Ovary (tissue), 7 donors: ENCODE measurements at regions not wholly inside any gene's neighbourhood (a gene's known extent, or its start where the extent isn't known, plus 50 kb on each side); places are given as distances from the start of the nearest gene placed in this dataset.

Experiments
- DNase-seq, 5 donors: peaks; one replicate each; pipeline ENCODE4 v3.0.0-alpha.2; 2019 to 2020
- H3K27ac ChIP-seq, 2 donors: fragments of 200-600 bp; one replicate each; pipeline versions ENCODE4 v1.5.1 to v1.8.0; 2019 to 2022
- H3K27me3 ChIP-seq: fragments of 200-600 bp; one replicate; pipeline ENCODE4 v1.8.0; 2022
- H3K36me3 ChIP-seq: fragments of 200-600 bp; sonication (generic); one replicate; pipeline ENCODE4 v1.5.1; 2019
- H3K4me1 ChIP-seq: one replicate; pipeline ENCODE4 v1.8.1; 2013; ENCODE audit warnings: mild to moderate bottlenecking, moderate library complexity; ENCODE audit not compliant: insufficient read depth
- H3K4me3 ChIP-seq: fragments of 200-600 bp; sonication (generic); one replicate; pipeline ENCODE4 v1.5.1; 2017
- H3K9me3 ChIP-seq, 2 donors: fragments of 200-600 bp in 1 of 2; sonication (generic) in 1 of 2; one replicate each; pipeline versions ENCODE4 v1.5.1 to v1.8.1; 2013 to 2019; ENCODE audit warnings: mild to moderate bottlenecking in 1 of 2, moderate library complexity in 1 of 2
- CTCF ChIP-seq, 3 donors: fragments of 450-650 bp in 2 of 3; fragments of 200-600 bp in 1 of 3; IDR thresholded peaks; one replicate each; pipeline versions ENCODE4 v1.5.1 to v1.8.0; 2016 to 2022; ENCODE audit warnings: antibody characterized with exemption in 3 of 3, mild to moderate bottlenecking in 1 of 3
- EP300 ChIP-seq: sonication (generic); formaldehyde crosslinking; IDR thresholded peaks from one replicate; pipeline ENCODE4 v1.6.1; 2017; ENCODE audit warnings: antibody characterized with exemption
- POLR2A ChIP-seq: fragments of 450-650 bp; IDR thresholded peaks from one replicate; pipeline ENCODE4 v1.6.1; 2017; ENCODE audit warnings: antibody characterized with exemption, mild to moderate bottlenecking, moderate library complexity
- WGBS, 3 donors: extraction: QIAGEN DNeasy Blood & Tissue Kit in 1 of 3; methylation state at CpG; one replicate each; pipeline versions ENCODE4 v1.1.5 to v1.1.7; 2013 to 2017; 5-methylcytosine and 5-hydroxymethylcytosine counted together
- intact Hi-C, 4 donors: fragments of 100-400 bp; cut with DNase I; formaldehyde crosslinking; loops; one replicate each; pipeline versions ENCODE4 v1.11.0 to v1.15.1; 2022 to 2023
- donor health status: DM: no; HTN: no; CAD: no; lungs with moderate emphysema.
- donor health status: DM: no; HTN: no; CAD: no.
- donor health status: Bipolar disorder and iron deficiency.
- donor health status: DM: no; HTN: no; CAD: no.
- donor health status: DM: yes; HTN: yes; CAD: no.

- no peaks in the 10 kb centered on the region for H3K4me1 ChIP-seq
- no peaks in the 10 kb centered on the region for H3K9me3 ChIP-seq
- 35 to 50% (median 45%) methylated on average over 7 of the region's 7 CpGs for WGBS, 3 donors
- H3K36me3 ChIP-seq, result no peaks in the 10 kb centered on the region
- H3K27ac ChIP-seq, result no peak overlapping the region
- H3K27me3 ChIP-seq, result no peaks in the 10 kb centered on the region
- DNase-seq, result no peak
- intact Hi-C loops, result no loop called here
- TF ChIP-seq CTCF (IDR thresholded peaks at IDR 0.05) (no peak), EP300 (no peak), POLR2A (no peak)
- no peak overlapping the region for H3K4me3 ChIP-seq
Observed at GRCh38 chr6:143621876-143622605, 55.7 kb upstream of the PHACTR2 start.

GRCh38 chr6:143621159-143621873 lies 56.4 kb upstream of the PHACTR2 start:
- H3K4me1 ChIP-seq, result no peaks in the 10 kb centered on the region
- H3K9me3 ChIP-seq, result no peaks in the 10 kb centered on the region
- no peak overlapping the region for H3K4me3 ChIP-seq
- no peaks in the 10 kb centered on the region for H3K27me3 ChIP-seq
- no peak overlapping the region for H3K27ac ChIP-seq
- 90 to 95% (median 94%) methylated on average over 8 of the region's 8 CpGs for WGBS, 3 donors
- DNase-seq, result no peak
- no peak for TF ChIP-seq POLR2A
- TF ChIP-seq CTCF (IDR thresholded peaks at IDR 0.05), result no peak
- no peak for TF ChIP-seq EP300
- no peaks in the 10 kb centered on the region for H3K36me3 ChIP-seq
- intact Hi-C loops, result no loop called here

GRCh38 chr6:143620447-143620846 lies 57.3 kb upstream of the PHACTR2 start:
- no peak overlapping the region for H3K4me3 ChIP-seq
- 31 to 48% (median 39%) methylated on average over 3 of the region's 3 CpGs for WGBS, 3 donors
- no peaks in the 10 kb centered on the region for H3K4me1 ChIP-seq
- no peak for DNase-seq
- no peaks in the 10 kb centered on the region for H3K9me3 ChIP-seq
- TF ChIP-seq CTCF (IDR thresholded peaks at IDR 0.05) (no peak), POLR2A (no peak), EP300 (no peak)
- intact Hi-C loops, result no loop called here
- no peak overlapping the region for H3K27ac ChIP-seq
- no peaks in the 10 kb centered on the region for H3K36me3 ChIP-seq
- H3K27me3 ChIP-seq, result no peaks in the 10 kb centered on the region

DNA sequence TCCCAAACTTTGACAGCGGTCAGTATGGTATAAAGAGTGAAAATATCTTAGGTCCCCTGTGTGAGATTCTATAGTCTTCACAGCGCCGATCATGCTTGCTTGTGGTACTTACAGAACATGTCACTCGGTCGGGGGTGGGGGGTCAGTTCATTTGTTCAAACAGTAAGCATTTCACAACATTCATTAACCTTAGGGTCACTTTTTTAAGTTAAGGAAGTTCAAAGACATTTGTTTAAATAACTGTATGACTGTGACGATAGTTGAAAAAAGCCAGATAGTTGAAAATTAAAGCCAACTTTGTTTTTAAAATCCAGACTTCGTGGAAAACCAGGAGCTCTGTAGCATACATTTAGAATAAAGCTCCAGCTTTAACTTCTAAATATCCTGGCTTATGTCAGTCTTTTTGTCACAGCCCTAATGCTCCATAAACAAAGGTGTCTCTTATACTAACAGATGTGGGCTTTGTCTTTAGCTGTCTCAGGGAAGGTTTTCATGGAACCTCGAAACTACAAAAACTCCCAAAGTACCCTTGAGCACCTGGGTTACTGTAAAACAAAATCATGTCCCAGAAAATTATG lies 57.9 kb upstream of the PHACTR2 start:
- no peak for DNase-seq
- TF ChIP-seq EP300 (no peak), POLR2A (no peak), CTCF (IDR thresholded peaks at IDR 0.05) (no peak)
- no peak overlapping the region for H3K4me3 ChIP-seq
- 47 to 59% (median 52%) methylated on average over 8 of the region's 8 CpGs for WGBS, 3 donors
- H3K27ac ChIP-seq, result no peak overlapping the region
- no peaks in the 10 kb centered on the region for H3K36me3 ChIP-seq
- H3K27me3 ChIP-seq, result no peaks in the 10 kb centered on the region
- no peaks in the 10 kb centered on the region for H3K4me1 ChIP-seq
- intact Hi-C loops, result no loop called here
- H3K9me3 ChIP-seq, result no peaks in the 10 kb centered on the region
